ENCODE measurements at regions not wholly inside any gene's neighbourhood (a gene's known extent, or its start where the extent isn't known, plus 50 kb on each side); places are given as distances from the start of the nearest gene placed in this dataset.

DNA sequence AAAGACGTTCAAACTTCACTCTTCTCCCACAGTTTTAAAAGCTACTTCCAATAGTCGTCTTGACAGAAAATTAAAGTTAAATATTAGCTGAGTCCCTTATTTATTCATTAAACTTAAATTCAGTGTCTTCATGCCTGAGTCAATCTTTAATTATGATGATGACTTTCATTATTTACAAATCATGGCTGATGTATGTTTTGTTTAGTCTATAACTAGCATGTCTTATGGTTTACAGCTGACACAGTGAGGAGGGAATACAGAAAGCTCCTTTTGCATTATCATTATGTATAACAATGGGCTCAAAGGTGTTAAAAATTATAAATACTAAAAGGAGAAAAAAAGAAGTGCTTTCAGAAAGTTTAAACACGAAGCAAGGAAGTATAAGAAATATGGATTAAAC is 1333.1 kb downstream of the CDH8 start:
- TF ChIP-seq, protein P1, sequence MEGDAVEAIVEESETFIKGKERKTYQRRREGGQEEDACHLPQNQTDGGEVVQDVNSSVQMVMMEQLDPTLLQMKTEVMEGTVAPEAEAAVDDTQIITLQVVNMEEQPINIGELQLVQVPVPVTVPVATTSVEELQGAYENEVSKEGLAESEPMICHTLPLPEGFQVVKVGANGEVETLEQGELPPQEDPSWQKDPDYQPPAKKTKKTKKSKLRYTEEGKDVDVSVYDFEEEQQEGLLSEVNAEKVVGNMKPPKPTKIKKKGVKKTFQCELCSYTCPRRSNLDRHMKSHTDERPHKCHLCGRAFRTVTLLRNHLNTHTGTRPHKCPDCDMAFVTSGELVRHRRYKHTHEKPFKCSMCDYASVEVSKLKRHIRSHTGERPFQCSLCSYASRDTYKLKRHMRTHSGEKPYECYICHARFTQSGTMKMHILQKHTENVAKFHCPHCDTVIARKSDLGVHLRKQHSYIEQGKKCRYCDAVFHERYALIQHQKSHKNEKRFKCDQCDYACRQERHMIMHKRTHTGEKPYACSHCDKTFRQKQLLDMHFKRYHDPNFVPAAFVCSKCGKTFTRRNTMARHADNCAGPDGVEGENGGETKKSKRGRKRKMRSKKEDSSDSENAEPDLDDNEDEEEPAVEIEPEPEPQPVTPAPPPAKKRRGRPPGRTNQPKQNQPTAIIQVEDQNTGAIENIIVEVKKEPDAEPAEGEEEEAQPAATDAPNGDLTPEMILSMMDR (IDR thresholded peaks at IDR 0.05), result no peak
- no peak for TF ChIP-seq POLR2A (IDR thresholded peaks at IDR 0.05)

Data from lower leg skin (tissue), 3 donors.